Epithelial cell of proximal tubule (primary cell): ENCODE measurements at regions not wholly inside any gene's neighbourhood (a gene's known extent, or its start where the extent isn't known, plus 50 kb on each side); places are given as distances from the start of the nearest gene placed in this dataset.

ENCODE experiments used
- DNase-seq: peaks from one replicate; pipeline ENCODE4 v3.0.0-alpha.2; 2011; ENCODE audit warnings: low read depth
- H3K4me3 ChIP-seq: 2 replicates; pipeline ENCODE4 v1.5.1; 2011; ENCODE audit warnings: low read depth, mild to moderate bottlenecking, low read length
- CTCF ChIP-seq: conservative IDR thresholded peaks from 2 replicates; pipeline ENCODE4 v1.5.1; 2012; ENCODE audit warnings: low read depth, mild to moderate bottlenecking, low read length

GRCh38 chr1:84759756-84760155, 69.5 kb upstream of the SSX2IP start:
- no peak for TF ChIP-seq CTCF
- DNase-seq: no peak
- no peak overlapping the region for H3K4me3 ChIP-seq

GRCh38 chr1:84758968-84759491, 68.8 kb upstream of the SSX2IP start:
- TF ChIP-seq CTCF: no peak
- no peak for DNase-seq
- H3K4me3 ChIP-seq: no peak overlapping the region

- no peak for DNase-seq
- H3K4me3 ChIP-seq: no peak overlapping the region
- no peak for TF ChIP-seq CTCF
These were observed 68.2 kb upstream of the SSX2IP start for GRCh38 chr1:84758476-84758875.

GRCh38 chr1:84757301-84757700, 67.0 kb upstream of the SSX2IP start:
- DNase-seq: no peak
- peak; percentile 38 for TF ChIP-seq CTCF
- H3K4me3 ChIP-seq: no peak overlapping the region

- H3K4me3 ChIP-seq: no peak overlapping the region
- DNase-seq: no peak
- no peak for TF ChIP-seq CTCF
These were observed 66.3 kb upstream of the SSX2IP start for GRCh38 chr1:84756455-84757082.

GRCh38 chr1:84756001-84756400, 65.7 kb upstream of the SSX2IP start:
- no peak for DNase-seq
- no peak overlapping the region for H3K4me3 ChIP-seq
- TF ChIP-seq CTCF: no peak

GRCh38 chr1:84755216-84755615, 65.0 kb upstream of the SSX2IP start:
- TF ChIP-seq CTCF: no peak
- DNase-seq: no peak
- H3K4me3 ChIP-seq: no peak overlapping the region
